ENCODE measurements at regions not wholly inside any gene's neighbourhood (a gene's known extent, or its start where the extent isn't known, plus 50 kb on each side); places are given as distances from the start of the nearest gene placed in this dataset.

DNA sequence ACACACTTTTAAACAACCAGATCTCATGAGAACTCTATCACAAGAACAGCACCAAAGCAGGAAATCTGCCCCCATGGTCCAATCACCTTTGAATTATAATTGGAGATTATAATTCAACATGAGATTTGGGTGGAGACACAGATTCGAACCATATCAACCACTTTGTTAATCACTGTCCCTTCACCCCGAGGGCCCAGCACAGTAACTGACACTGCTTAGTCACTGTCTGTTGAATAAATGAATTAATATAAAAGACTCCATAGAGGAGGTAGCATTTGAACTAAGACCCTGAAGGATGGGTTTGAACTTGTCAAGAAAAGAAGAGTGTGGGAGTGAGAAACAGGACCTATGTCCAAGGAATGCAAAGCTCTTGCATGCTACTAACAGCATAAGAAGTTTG lies 276.4 kb downstream of the SHOX2 start:
- TF ChIP-seq, protein P1, sequence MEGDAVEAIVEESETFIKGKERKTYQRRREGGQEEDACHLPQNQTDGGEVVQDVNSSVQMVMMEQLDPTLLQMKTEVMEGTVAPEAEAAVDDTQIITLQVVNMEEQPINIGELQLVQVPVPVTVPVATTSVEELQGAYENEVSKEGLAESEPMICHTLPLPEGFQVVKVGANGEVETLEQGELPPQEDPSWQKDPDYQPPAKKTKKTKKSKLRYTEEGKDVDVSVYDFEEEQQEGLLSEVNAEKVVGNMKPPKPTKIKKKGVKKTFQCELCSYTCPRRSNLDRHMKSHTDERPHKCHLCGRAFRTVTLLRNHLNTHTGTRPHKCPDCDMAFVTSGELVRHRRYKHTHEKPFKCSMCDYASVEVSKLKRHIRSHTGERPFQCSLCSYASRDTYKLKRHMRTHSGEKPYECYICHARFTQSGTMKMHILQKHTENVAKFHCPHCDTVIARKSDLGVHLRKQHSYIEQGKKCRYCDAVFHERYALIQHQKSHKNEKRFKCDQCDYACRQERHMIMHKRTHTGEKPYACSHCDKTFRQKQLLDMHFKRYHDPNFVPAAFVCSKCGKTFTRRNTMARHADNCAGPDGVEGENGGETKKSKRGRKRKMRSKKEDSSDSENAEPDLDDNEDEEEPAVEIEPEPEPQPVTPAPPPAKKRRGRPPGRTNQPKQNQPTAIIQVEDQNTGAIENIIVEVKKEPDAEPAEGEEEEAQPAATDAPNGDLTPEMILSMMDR (IDR thresholded peaks at IDR 0.05) = no peak
- TF ChIP-seq POLR2A (IDR thresholded peaks at IDR 0.05) (no peak), EP300 (IDR thresholded peaks at IDR 0.05) (no peak)

All from upper lobe of left lung (tissue), 4 donors.